ENCODE measurements at regions not wholly inside any gene's neighbourhood (a gene's known extent, or its start where the extent isn't known, plus 50 kb on each side); places are given as distances from the start of the nearest gene placed in this dataset.

GRCh38 chr18:74023220-74023619 is 124.4 kb downstream of the FBXO15 start:
- DNase-seq (ENCODE audit: low spot score): no peak

- DNase-seq (ENCODE audit: low spot score): no peak
These were observed 127.8 kb downstream of the FBXO15 start for GRCh38 chr18:74019864-74020263.

GRCh38 chr18:74013955-74014354 is 133.7 kb downstream of the FBXO15 start:
- peak; percentile 9 for DNase-seq (ENCODE audit: low spot score)

- peak; percentile 22 for DNase-seq (ENCODE audit: low spot score)
These were observed 134.5 kb downstream of the FBXO15 start for GRCh38 chr18:74012954-74013630.

GRCh38 chr18:74006143-74006542 is 141.5 kb downstream of the FBXO15 start:
- DNase-seq (ENCODE audit: low spot score): no peak

- DNase-seq (ENCODE audit: low spot score): no peak
These were observed 142.1 kb downstream of the FBXO15 start for GRCh38 chr18:74005320-74006109.

- no peak for DNase-seq (ENCODE audit: low spot score)
These were observed 155.2 kb downstream of the FBXO15 start for GRCh38 chr18:73992242-73993022.

GRCh38 chr18:73991570-73991969 is 156.1 kb downstream of the FBXO15 start:
- DNase-seq (ENCODE audit: low spot score): no peak

- no peak for DNase-seq (ENCODE audit: low spot score)
These were observed 157.4 kb downstream of the FBXO15 start for GRCh38 chr18:73990258-73990657.

- DNase-seq (ENCODE audit: low spot score): no peak
These were observed 160.2 kb downstream of the FBXO15 start for GRCh38 chr18:73987247-73987980.

- peak; percentile 29 for DNase-seq (ENCODE audit: low spot score)
These were observed 160.9 kb downstream of the FBXO15 start for GRCh38 chr18:73986711-73987110.

- DNase-seq (ENCODE audit: low spot score): no peak
These were observed 161.6 kb downstream of the FBXO15 start for GRCh38 chr18:73985855-73986625.

GRCh38 chr18:73983970-73984369 is 163.7 kb downstream of the FBXO15 start:
- DNase-seq (ENCODE audit: low spot score): peak; percentile 60

GRCh38 chr18:73983496-73983895 is 164.1 kb downstream of the FBXO15 start:
- no peak for DNase-seq (ENCODE audit: low spot score)

- DNase-seq (ENCODE audit: low spot score): peak; percentile 21
These were observed 165.8 kb downstream of the FBXO15 start for GRCh38 chr18:73981796-73982195.

- DNase-seq (ENCODE audit: low spot score): peak; percentile 15
These were observed 167.2 kb downstream of the FBXO15 start for GRCh38 chr18:73980289-73980979.

GRCh38 chr18:73979742-73980141 is 167.9 kb downstream of the FBXO15 start:
- peak; percentile 69 for DNase-seq (ENCODE audit: low spot score)

- no peak for DNase-seq (ENCODE audit: low spot score)
These were observed 171.2 kb downstream of the FBXO15 start for GRCh38 chr18:73976433-73976832.

- no peak for DNase-seq (ENCODE audit: low spot score)
These were observed 172.4 kb downstream of the FBXO15 start for GRCh38 chr18:73975266-73975665.

- DNase-seq (ENCODE audit: low spot score): no peak
These were observed 173.7 kb downstream of the FBXO15 start for GRCh38 chr18:73973972-73974371.

GRCh38 chr18:73966954-73967353 is 180.7 kb downstream of the FBXO15 start:
- DNase-seq (ENCODE audit: low spot score): no peak
